ENCODE measurements at regions not wholly inside any gene's neighbourhood (a gene's known extent, or its start where the extent isn't known, plus 50 kb on each side); places are given as distances from the start of the nearest gene placed in this dataset.

GRCh38 chr4:111108153-111108552 is 485.3 kb upstream of the PITX2 start:
- no peak overlapping the region for H3K27ac ChIP-seq (ENCODE audit: low read depth in 2 of 2, low read length in 2 of 2)
- H3K27me3 ChIP-seq (ENCODE audit: control insufficient read depth, insufficient read depth, low read length): no peaks in the 10 kb centered on the region
- FAIRE-seq (no peak), DNase-seq (no peak)
- H3K9me3 ChIP-seq (ENCODE audit: control insufficient read depth in 2 of 3, insufficient read depth in 1 of 3, low read length in 3 of 3): no peaks in the 10 kb centered on the region
- H3K9ac ChIP-seq (ENCODE audit: low read length in 3 of 3): no peak overlapping the region
- intact Hi-C loops (cut with DNase I): no loop called here
- no peaks in the 10 kb centered on the region for H3K36me3 ChIP-seq (ENCODE audit: control insufficient read depth in 2 of 3, insufficient read depth in 3 of 3, low read length in 3 of 3)
- H3K4me3 ChIP-seq (ENCODE audit: low read length in 3 of 3): no peak overlapping the region
- H3K4me1 ChIP-seq (ENCODE audit: control insufficient read depth in 2 of 3, insufficient read depth in 2 of 3, low read depth in 1 of 3, low read length in 3 of 3): no peaks in the 10 kb centered on the region
- TF ChIP-seq, protein P1, sequence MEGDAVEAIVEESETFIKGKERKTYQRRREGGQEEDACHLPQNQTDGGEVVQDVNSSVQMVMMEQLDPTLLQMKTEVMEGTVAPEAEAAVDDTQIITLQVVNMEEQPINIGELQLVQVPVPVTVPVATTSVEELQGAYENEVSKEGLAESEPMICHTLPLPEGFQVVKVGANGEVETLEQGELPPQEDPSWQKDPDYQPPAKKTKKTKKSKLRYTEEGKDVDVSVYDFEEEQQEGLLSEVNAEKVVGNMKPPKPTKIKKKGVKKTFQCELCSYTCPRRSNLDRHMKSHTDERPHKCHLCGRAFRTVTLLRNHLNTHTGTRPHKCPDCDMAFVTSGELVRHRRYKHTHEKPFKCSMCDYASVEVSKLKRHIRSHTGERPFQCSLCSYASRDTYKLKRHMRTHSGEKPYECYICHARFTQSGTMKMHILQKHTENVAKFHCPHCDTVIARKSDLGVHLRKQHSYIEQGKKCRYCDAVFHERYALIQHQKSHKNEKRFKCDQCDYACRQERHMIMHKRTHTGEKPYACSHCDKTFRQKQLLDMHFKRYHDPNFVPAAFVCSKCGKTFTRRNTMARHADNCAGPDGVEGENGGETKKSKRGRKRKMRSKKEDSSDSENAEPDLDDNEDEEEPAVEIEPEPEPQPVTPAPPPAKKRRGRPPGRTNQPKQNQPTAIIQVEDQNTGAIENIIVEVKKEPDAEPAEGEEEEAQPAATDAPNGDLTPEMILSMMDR (IDR thresholded peaks at IDR 0.05; ENCODE audit: borderline replicate concordance, extremely low read depth, insufficient read depth): no peak

GRCh38 chr4:111113591-111113990 is 490.7 kb upstream of the PITX2 start:
- intact Hi-C loops (cut with DNase I): no loop called here
- H3K4me1 ChIP-seq (ENCODE audit: control insufficient read depth in 2 of 3, insufficient read depth in 2 of 3, low read depth in 1 of 3, low read length in 3 of 3): no peaks in the 10 kb centered on the region
- no peaks in the 10 kb centered on the region for H3K9me3 ChIP-seq (ENCODE audit: control insufficient read depth in 2 of 3, insufficient read depth in 1 of 3, low read length in 3 of 3)
- DNase-seq: no peak
- FAIRE-seq: no peak
- no peak overlapping the region for H3K9ac ChIP-seq (ENCODE audit: low read length in 3 of 3)
- H3K36me3 ChIP-seq (ENCODE audit: control insufficient read depth in 2 of 3, insufficient read depth in 3 of 3, low read length in 3 of 3): no peaks in the 10 kb centered on the region
- H3K4me3 ChIP-seq (ENCODE audit: low read length in 3 of 3): no peak overlapping the region
- TF ChIP-seq, protein P1 (IDR thresholded peaks at IDR 0.05; ENCODE audit: borderline replicate concordance, extremely low read depth, insufficient read depth): no peak
- no peak overlapping the region for H3K27ac ChIP-seq (ENCODE audit: low read depth in 2 of 2, low read length in 2 of 2)
- no peaks in the 10 kb centered on the region for H3K27me3 ChIP-seq (ENCODE audit: control insufficient read depth, insufficient read depth, low read length)

- FAIRE-seq: no peak
- Histone ChIP-seq H3K4me3 (ENCODE audit: low read length in 3 of 3) (no peak overlapping the region), H3K36me3 (ENCODE audit: control insufficient read depth in 2 of 3, insufficient read depth in 3 of 3, low read length in 3 of 3) (no peaks in the 10 kb centered on the region), H3K4me1 (ENCODE audit: control insufficient read depth in 2 of 3, insufficient read depth in 2 of 3, low read depth in 1 of 3, low read length in 3 of 3) (no peaks in the 10 kb centered on the region), H3K9ac (ENCODE audit: low read length in 3 of 3) (no peak overlapping the region), H3K27me3 (ENCODE audit: control insufficient read depth, insufficient read depth, low read length) (no peaks in the 10 kb centered on the region), H3K27ac (ENCODE audit: low read depth in 2 of 2, low read length in 2 of 2) (no peak overlapping the region), H3K9me3 (ENCODE audit: control insufficient read depth in 2 of 3, insufficient read depth in 1 of 3, low read length in 3 of 3) (no peaks in the 10 kb centered on the region)
- TF ChIP-seq, protein P1 (IDR thresholded peaks at IDR 0.05; ENCODE audit: borderline replicate concordance, extremely low read depth, insufficient read depth): no peak
- intact Hi-C loops (cut with DNase I): no loop called here
- no peak for DNase-seq
Observed at GRCh38 chr4:111115881-111116280, 493.0 kb upstream of the PITX2 start.

- Histone ChIP-seq H3K4me1 (ENCODE audit: control insufficient read depth in 2 of 3, insufficient read depth in 2 of 3, low read depth in 1 of 3, low read length in 3 of 3) (no peaks in the 10 kb centered on the region), H3K9ac (ENCODE audit: low read length in 3 of 3) (no peak overlapping the region), H3K27ac (ENCODE audit: low read depth in 2 of 2, low read length in 2 of 2) (no peak overlapping the region), H3K4me3 (ENCODE audit: low read length in 3 of 3) (no peak overlapping the region), H3K36me3 (ENCODE audit: control insufficient read depth in 2 of 3, insufficient read depth in 3 of 3, low read length in 3 of 3) (no peaks in the 10 kb centered on the region), H3K9me3 (ENCODE audit: control insufficient read depth in 2 of 3, insufficient read depth in 1 of 3, low read length in 3 of 3) (no peaks in the 10 kb centered on the region), H3K27me3 (ENCODE audit: control insufficient read depth, insufficient read depth, low read length) (no peaks in the 10 kb centered on the region)
- FAIRE-seq: no peak
- DNase-seq: no peak
- intact Hi-C loops (cut with DNase I): no loop called here
- TF ChIP-seq, protein P1 (IDR thresholded peaks at IDR 0.05; ENCODE audit: borderline replicate concordance, extremely low read depth, insufficient read depth): no peak
Observed at GRCh38 chr4:111120191-111120590, 497.3 kb upstream of the PITX2 start.
